ENCODE measurements at regions not wholly inside any gene's neighbourhood (a gene's known extent, or its start where the extent isn't known, plus 50 kb on each side); places are given as distances from the start of the nearest gene placed in this dataset.

GRCh38 chr4:29852537-29852936 lies 867.6 kb upstream of the PCDH7 start:
- no peak for DNase-seq (ENCODE audit: low read depth)
- H3K4me3 ChIP-seq (ENCODE audit: low read depth, low read length) = no peak overlapping the region
- TF ChIP-seq CTCF (IDR thresholded peaks at IDR 0.05; ENCODE audit: insufficient read depth, low read depth, low read length) = no peak

DNA sequence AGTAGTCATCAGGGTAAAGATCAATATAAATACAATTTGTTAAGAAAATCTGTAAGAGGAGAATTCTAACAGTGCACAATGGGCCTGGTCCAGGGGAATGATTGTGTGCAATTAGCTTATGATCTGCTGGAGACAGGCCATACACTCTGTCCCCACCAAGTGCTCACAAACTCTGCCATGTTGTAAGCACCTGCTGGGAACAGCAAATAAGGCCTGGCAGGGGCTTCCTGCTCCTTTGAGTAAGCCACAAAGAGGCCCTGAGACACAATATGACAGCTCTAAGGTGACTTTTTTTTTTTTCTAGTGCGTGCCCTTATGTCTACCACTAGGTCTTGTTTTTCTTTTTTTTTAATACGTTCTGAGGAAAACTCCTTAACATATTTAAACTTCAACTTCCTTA lies 866.3 kb upstream of the PCDH7 start:
- no peak overlapping the region for H3K4me3 ChIP-seq (ENCODE audit: low read depth, low read length)
- no peak for DNase-seq (ENCODE audit: low read depth)
- no peak for TF ChIP-seq CTCF (IDR thresholded peaks at IDR 0.05; ENCODE audit: insufficient read depth, low read depth, low read length)

DNA sequence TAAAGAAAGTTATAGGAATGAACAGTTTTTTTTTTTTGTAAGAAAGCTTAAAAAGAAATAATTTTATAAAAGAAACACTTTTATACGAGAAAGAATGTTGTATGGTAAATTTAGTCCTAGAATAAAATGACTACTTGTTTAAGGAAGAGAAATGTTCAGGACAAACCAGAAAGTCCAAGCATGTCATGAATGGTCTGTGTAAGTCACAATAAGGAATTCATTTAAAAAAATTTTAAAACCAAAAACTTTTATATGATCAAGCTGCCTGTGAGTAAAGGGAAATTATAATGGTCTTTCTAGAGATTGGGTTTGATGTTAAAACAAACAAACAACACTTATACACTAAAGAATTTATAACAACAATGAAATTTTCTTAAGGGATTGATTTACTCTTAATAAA lies 858.9 kb upstream of the PCDH7 start:
- no peak for TF ChIP-seq CTCF (IDR thresholded peaks at IDR 0.05; ENCODE audit: insufficient read depth, low read depth, low read length)
- no peak overlapping the region for H3K4me3 ChIP-seq (ENCODE audit: low read depth, low read length)
- no peak for DNase-seq (ENCODE audit: low read depth)

- no peak for DNase-seq (ENCODE audit: low read depth)
- TF ChIP-seq CTCF (IDR thresholded peaks at IDR 0.05; ENCODE audit: insufficient read depth, low read depth, low read length) = no peak
- H3K4me3 ChIP-seq (ENCODE audit: low read depth, low read length) = no peak overlapping the region
These were observed 852.8 kb upstream of the PCDH7 start for GRCh38 chr4:29867412-29867811.

- DNase-seq (ENCODE audit: low read depth) = no peak
- TF ChIP-seq CTCF (IDR thresholded peaks at IDR 0.05; ENCODE audit: insufficient read depth, low read depth, low read length) = no peak
- H3K4me3 ChIP-seq (ENCODE audit: low read depth, low read length) = no peak overlapping the region
These were observed 819.8 kb upstream of the PCDH7 start for GRCh38 chr4:29900336-29900735.

GRCh38 chr4:29908276-29908675 lies 811.9 kb upstream of the PCDH7 start:
- no peak for TF ChIP-seq CTCF (IDR thresholded peaks at IDR 0.05; ENCODE audit: insufficient read depth, low read depth, low read length)
- H3K4me3 ChIP-seq (ENCODE audit: low read depth, low read length) = no peak overlapping the region
- no peak for DNase-seq (ENCODE audit: low read depth)

- no peak for DNase-seq (ENCODE audit: low read depth)
- no peak overlapping the region for H3K4me3 ChIP-seq (ENCODE audit: low read depth, low read length)
- no peak for TF ChIP-seq CTCF (IDR thresholded peaks at IDR 0.05; ENCODE audit: insufficient read depth, low read depth, low read length)
These were observed 792.3 kb upstream of the PCDH7 start for GRCh38 chr4:29927895-29928294.
